Suppressor macrophage treated with lipopolysaccharide for 1 hour (primary cell): ENCODE measurements at regions not wholly inside any gene's neighbourhood (a gene's known extent, or its start where the extent isn't known, plus 50 kb on each side); places are given as distances from the start of the nearest gene placed in this dataset.
A peak's percentile ranks its signal among the peaks of the same experiment; 100 is the strongest.

Source experiments
- DNase-seq, 3 donors: peaks; one replicate each; pipeline ENCODE4 v3.0.0-alpha.2; 2020 to 2022

DNA sequence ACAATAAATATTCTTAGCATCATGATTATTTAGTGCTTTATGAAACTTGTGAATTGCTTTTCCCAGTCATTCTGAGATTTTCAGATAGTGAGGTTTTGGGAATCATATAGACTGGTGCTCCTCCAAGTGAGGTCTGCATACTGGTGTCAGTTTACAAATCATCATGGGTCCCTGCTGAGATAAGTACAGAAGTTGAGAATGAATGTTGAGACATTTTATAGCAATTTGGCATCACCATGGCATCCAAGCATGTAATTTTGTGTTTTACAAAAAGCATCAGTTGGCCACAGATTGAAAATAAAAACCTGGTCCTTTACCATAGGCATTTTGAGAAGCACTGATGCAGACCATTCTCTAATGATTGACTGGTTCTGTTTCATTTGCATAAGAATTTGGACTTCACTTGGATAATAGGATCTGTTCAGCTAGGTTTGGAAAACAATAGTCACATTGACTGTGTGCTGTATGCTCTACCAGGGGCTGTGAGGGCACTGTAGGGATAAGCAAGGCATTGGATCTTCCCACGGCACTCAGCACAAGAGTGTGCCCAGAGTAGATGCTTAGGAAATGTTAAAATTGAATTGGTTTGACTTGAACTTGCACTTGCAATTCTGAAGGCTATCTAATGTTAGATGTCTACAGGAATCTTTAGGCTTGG, 79.0 kb upstream of the JUN start:
- no peak for DNase-seq

GRCh38 chr1:58864654-58865053, 80.8 kb upstream of the JUN start:
- no peak for DNase-seq

GRCh38 chr1:58866578-58866977, 82.7 kb upstream of the JUN start:
- DNase-seq: no peak

DNA sequence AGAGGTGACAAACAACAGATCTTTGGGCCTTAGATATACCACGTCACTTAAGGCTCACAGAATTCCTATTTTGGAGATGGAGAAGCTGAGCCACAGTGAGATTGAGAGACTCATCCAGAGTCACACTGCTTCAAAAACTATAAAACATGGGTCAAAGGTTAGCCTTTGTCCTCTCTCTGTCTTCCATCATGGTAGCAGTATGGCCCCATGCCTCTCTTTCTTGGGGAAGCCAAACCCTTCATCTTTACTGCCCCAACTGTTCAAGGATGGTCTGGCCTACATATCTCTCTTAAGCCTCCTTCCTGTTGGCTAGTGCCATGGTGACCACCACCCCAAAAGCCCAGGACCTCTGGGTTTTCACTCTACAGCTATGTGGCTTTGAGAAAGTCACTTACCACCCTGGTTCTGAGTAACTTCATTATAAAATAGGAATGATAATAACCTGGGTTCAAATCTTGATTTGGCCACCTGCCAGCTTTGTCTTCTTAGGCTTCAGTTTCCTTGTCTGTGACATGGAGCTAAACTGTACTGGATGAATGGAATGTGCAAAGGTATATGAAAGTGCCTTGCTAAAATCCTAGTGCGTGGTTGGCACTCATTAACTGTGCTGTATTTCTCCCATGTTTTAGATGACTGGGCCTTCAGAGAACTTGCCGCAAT, 85.9 kb upstream of the JUN start:
- no peak for DNase-seq

DNA sequence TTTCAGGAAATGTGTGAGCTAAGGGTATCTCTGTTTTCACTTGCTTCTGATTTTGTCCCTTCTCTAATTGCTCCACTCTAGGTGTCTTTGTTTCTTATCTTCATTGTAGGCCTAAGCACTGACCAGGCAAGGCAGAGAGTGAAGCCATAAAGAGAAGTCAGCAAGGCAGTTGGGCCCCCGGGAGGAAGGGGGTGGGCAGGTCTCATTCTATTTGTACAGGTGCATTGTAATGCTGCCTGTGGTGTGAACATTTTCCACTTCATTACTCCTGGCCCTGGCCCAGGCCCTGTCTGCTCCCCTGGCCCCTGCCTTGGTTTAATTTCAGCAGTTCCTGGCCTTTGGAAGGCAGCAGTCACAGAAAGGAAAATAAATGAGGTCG, 86.4 kb upstream of the JUN start:
- DNase-seq: no peak

DNA sequence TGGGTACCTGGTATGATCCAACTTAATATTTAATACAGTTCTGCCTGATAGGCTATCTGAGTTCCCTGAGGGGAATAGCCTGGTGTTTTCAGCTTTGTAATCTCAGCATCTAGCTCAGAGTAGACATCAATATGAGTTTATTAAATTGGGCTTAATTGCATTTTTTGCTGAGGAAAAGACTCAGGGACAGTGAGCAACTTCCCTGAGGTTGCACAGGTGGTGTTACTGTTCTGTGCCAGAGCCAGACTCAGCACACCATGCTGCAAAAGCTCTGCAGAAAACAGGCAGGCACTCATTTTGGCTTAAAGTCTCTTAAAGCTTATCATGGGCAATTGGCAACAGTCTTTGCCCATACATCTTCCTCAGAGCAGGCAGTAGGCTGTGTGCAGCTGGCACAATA, 90.5 kb upstream of the JUN start:
- DNase-seq: no peak

DNA sequence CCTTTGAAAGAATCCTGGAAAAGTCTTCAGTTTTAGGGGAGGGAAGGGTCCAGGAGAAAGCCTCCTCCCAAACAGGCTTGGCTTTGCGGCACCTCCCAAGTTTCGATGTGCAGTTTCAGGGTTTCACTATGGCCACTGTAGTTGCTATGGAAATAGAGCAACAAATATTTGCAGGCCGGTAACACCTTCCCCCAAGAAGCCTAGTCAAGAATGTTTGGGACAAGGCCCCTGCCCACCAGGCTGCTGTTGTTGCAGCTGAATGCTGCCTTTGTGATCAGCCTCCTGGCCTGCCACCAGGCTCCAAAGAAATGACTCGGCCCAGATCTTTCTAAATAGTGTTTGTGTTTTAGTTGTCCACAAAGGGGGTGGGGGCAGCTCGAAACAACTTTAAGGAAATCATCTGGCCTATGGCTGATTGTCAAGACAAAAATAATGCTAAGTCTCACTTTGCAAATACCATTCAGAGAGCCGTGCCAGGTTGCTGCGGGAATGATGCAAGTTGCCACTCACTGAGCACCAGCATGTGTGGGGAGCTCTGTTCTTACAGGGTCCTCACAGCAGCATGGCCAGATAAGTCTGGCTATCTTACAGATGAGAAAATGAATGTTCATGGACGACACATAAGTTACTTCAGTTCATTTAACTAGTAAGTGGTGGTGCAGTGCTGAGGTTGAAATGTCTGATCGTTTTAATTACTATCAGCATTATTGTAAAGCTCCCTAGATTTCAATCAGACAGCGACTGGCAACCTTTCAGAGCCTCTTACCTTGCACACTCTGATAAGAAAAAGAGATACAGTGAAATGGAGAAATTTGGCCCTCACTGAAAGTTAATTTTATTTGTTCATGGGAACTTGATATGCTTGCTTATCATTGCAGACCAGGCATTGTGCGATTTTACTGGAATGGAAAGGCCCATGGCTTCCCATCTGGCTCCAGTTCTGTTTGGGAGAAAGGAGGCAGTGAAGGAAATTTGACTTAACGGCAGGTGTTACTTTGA, 91.2 kb upstream of the JUN start:
- no peak for DNase-seq

DNA sequence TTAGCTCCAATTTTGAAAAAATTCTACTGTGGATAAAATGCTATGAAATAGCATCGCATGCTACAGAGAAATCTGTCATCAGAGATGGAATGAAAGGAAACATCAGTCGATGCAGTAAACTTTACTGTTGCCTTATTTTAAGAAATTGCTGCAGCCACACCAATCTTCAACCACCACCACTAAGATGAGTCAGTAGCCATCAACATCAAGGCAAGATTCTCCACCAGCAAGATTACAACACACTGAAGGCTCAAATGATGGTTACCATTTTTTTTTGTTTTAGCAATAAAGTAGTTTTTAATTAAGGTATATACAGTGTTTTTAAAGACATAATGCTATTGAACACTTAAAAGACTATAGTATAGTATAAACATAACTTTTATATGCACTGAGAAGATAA, 95.6 kb upstream of the JUN start:
- peak in 1 of 3 donors; percentile 37 for DNase-seq

DNA sequence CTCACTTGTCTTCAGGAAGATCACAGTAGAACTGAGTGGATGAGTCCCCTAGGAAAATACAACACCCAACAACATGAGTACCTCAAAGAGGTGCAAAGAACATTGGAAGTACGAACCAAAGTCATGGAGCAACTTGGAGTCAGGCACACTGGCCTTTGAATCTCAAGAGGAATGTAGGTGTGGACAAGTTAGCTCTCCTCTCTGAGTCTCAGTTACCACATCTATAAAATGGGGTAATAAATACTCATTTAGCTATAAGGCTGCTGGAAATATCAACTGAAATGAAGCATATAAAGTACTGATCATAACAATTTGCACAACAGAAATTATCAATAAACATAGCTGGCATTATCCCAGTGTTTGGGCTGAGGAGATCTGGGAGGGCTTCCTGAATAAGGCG, 96.7 kb upstream of the JUN start:
- no peak for DNase-seq

DNA sequence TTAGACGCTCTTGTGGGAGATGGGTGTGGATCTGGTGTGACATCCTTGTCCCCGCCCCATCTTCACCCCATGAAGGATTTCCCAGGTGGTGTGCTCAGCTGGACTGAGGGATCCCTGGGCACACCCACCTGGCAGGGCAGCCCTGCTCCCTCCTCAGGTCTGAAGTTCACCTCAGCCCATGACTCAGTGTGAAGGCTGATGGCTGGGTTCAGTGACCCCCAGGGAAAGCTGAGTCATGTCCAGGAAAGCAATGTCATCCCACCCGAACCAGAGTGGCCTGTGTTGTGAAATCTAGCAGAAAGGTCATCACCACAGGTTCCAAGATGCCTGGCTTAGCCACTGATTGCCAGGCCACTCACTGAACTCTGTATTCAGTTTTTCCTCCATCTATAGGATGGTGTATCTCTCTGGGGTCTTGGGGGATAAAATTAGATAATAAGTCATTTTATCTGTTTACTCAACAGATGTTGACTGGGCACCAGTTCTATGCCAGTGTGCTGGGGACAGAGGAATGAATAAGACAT, 97.7 kb upstream of the JUN start:
- peak; percentile 48 to 52 (median 51) for DNase-seq

DNA sequence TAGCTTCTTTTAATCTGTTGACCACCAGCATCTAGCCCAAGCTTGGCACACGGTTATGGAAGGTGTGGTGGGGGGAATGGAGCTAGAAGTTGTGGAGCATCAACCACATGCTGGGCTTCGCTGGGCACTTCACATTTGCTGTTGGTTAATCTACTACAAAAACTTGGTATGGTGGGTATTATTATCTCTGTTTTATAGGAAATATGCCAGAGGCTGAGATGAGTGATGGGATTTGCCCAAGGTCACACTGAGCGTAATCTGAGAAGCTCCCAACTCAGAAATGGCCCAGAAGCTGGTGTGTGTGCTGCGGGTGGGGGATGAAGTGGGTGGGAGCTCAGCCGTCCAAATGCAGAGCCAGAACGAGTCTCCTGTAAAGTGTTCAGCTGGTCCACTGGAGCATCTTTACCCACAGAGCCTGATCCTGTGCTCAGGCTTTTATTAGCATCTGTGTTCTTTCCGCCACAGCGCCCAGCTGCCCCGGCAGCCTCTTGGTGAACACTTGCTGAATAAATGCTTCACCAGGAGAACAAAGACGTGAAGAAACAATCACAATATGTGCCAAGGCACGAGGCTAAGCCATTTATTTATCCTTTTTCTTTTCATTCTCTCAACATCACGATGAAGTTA, 98.6 kb upstream of the JUN start:
- no peak for DNase-seq

- peak; percentile 87 to 97 (median 95) for DNase-seq
These were observed 99.4 kb upstream of the JUN start for GRCh38 chr1:58883037-58883887.

DNA sequence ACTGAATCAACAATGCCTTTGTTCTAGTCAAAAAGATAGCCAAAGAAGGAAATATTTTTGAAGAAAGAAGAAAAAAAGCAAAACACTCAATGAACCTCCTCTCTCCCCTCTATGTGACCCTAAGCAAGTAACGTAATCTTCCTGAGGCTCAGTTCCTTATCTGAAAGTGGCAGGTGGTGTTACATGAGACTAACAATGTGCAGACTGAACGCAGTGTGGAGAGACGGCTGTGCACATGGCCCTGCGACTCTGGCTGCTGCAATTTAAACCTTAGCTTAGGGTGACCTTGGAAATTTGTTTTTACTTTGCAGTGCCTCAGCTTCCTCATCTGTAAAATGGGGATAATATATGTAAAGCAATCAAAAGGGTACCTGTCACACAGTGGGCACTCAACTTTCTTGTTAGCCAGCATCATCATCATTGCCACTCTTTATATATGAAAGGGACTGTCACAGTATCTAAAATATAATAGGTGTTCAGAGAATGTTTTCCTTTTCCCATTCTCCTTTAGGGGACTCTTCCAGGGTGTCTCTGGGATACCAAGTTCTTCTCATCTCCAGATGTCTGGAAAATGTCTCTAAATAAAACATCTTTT, 100.1 kb upstream of the JUN start:
- DNase-seq: no peak

DNA sequence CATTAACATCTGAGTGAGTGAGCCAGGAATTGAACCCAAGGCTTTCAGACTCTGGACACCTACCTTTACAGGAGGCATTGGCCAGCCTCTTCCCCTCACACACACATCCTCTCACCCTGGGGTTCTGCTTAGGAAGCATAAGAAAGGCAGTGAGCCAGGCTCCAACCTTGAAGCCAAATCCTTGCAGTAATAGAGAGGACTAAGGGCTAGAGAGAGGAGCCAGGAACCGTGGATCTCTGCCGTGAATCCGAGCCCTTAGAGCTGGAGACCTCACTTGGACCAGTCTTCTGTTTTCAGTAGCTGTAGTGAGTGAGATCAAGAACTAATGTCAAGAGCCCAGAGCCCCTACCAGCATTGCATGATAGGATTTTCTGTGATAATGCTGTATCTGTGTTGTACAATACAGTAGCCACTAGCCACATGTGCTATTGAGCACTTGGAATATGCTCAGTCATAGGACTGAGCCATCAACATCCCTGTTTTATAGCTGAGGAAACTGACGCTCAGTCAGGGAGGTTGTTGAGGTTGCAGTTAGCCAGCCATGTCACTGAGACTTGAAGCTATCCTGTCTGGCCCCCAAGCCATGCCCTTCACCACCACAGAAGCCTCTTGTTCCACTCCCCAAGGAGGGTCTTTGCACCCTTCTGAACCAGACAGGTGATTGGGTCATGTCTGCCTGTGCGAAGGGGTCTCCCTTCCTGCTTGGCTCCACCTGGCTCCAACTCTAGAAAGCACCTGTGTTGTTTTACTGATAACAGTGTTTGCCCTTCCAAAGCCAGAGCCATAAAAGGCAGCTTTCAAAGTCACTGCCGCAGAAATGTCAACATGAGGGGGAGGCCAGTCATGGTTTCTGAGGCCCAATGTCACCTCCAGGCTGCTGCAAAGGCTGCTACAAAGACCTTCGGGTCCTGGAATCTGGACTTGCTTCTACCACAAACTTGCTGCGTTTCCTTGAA, 101.1 kb upstream of the JUN start:
- peak in 1 of 3 donors; percentile 38 for DNase-seq

DNA sequence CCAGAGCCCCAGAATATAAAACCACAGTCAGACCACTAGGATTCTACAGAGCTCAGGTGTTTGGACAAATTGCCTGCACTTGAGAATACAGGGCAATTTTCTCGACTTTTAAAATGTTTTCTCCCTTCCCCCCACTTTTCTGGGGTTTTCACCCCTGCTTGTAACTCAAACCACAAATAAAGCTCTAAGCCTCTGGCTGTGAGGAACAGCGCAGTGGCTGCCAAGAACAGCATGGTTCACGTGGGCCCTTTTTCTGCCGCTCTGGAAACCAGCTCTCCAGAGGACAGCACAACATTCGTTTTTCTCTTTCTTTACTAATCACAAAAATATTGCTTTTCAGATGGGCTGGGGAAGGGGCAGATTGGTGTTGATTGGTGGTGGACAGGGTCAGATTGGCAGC, 102.2 kb upstream of the JUN start:
- no peak for DNase-seq

GRCh38 chr1:58886611-58887010, 102.8 kb upstream of the JUN start:
- no peak for DNase-seq

- peak; percentile 66 to 74 (median 74) for DNase-seq
These were observed 103.2 kb upstream of the JUN start for GRCh38 chr1:58887059-58887458.

GRCh38 chr1:58888833-58889232, 105.0 kb upstream of the JUN start:
- DNase-seq: peak; percentile 50 to 76 (median 51)

DNA sequence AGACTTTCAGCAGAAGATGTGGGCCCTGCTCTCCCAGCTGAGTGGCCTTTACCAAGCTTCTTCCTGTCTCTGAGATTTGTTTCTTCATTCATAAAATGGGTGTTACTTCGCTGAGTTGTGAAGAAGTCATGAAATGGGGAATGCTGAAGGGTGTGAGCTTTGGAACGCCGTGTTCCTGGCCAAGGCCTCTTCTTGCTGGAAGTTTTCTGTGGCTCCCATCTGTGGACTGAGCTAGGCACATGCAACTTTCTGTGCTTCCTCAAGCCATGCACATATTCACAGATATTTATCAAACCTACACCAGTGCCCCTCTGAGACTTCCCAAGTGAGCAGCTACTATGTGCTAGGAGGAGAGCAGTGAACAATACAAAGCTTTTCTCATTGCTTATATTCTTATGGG, 106.3 kb upstream of the JUN start:
- DNase-seq: no peak

GRCh38 chr1:58890609-58891008, 106.8 kb upstream of the JUN start:
- DNase-seq: no peak
